ENCODE measurements at regions not wholly inside any gene's neighbourhood (a gene's known extent, or its start where the extent isn't known, plus 50 kb on each side); places are given as distances from the start of the nearest gene placed in this dataset.

GRCh38 chr2:59588286-59588685, 965.2 kb downstream of the BCL11A start:
- H3K27me3 ChIP-seq: no peaks in the 10 kb centered on the region
- 98% methylated on average over 5 of the region's 5 CpGs for WGBS, 2 donors
- no peaks in the 10 kb centered on the region for H3K36me3 ChIP-seq
- no peak overlapping the region for H3K27ac ChIP-seq
- H3K4me1 ChIP-seq: peaks cover 0 to 4% (median 0%) of the 10 kb centered on the region in 9 donors
- DNase-seq (no peak), ATAC-seq (no peak)
- TF ChIP-seq CTCF (IDR thresholded peaks at IDR 0.05): no peak
- intact Hi-C loops (cut with DNase I): no loop called here
- H3K9me3 ChIP-seq: no peaks in the 10 kb centered on the region
- H3K4me3 ChIP-seq: no peak overlapping the region

- ATAC-seq: no peak
- intact Hi-C loops (cut with DNase I): no loop called here
Observed at GRCh38 chr2:59586176-59586575, 967.3 kb downstream of the BCL11A start.

GRCh38 chr2:59585655-59586054, 967.8 kb downstream of the BCL11A start:
- Histone ChIP-seq H3K4me1 (peaks cover 0 to 4% (median 0%) of the 10 kb centered on the region in 9 donors), H3K27me3 (no peaks in the 10 kb centered on the region), H3K4me3 (no peak overlapping the region), H3K9me3 (no peaks in the 10 kb centered on the region), H3K36me3 (no peaks in the 10 kb centered on the region), H3K27ac (no peak overlapping the region)
- no peak for ATAC-seq
- no peak for TF ChIP-seq CTCF (IDR thresholded peaks at IDR 0.05)
- WGBS, 2 donors: 55 to 62% methylated on average over 6 of the region's 6 CpGs
- no peak for DNase-seq
- intact Hi-C loops (cut with DNase I): no loop called here

More at GRCh38 chr2:59586176-59586575, 967.3 kb downstream of the BCL11A start:
- 94 to 97% methylated on average over 1 of the region's 1 CpG for WGBS, 2 donors
- Histone ChIP-seq H3K9me3 (no peaks in the 10 kb centered on the region), H3K4me1 (peaks cover 0 to 4% (median 0%) of the 10 kb centered on the region in 9 donors), H3K36me3 (no peaks in the 10 kb centered on the region), H3K4me3 (no peak overlapping the region), H3K27ac (no peak overlapping the region), H3K27me3 (no peaks in the 10 kb centered on the region)
- no peak for TF ChIP-seq CTCF (IDR thresholded peaks at IDR 0.05)
- DNase-seq: no peak

- peak in 4 of 9 donors; percentile 12 to 38 (median 22) for TF ChIP-seq CTCF (IDR thresholded peaks at IDR 0.05)
- Histone ChIP-seq H3K36me3 (no peaks in the 10 kb centered on the region), H3K9me3 (no peaks in the 10 kb centered on the region), H3K27ac (no peak overlapping the region), H3K27me3 (no peaks in the 10 kb centered on the region), H3K4me1 (peaks cover 0 to 2% (median 0%) of the 10 kb centered on the region in 9 donors), H3K4me3 (no peak overlapping the region)
- intact Hi-C loops (cut with DNase I): no loop called here
- no peak for DNase-seq
- WGBS, 2 donors: 92 to 94% methylated on average over 1 of the region's 1 CpG
- no peak for ATAC-seq
Observed at GRCh38 chr2:59584958-59585357, 968.5 kb downstream of the BCL11A start.

All from heart right ventricle (tissue), 16 donors.